A549 (cell line): ENCODE measurements at regions not wholly inside any gene's neighbourhood (a gene's known extent, or its start where the extent isn't known, plus 50 kb on each side); places are given as distances from the start of the nearest gene placed in this dataset.
A peak's percentile ranks its signal among the peaks of the same experiment; 100 is the strongest.

Experiments used
- ATAC-seq, 2 experiments: fragments of 200-7000 bp in 1 of 2; fragments of >200 bp in 1 of 2; cut with Nextera tagmentation in 1 of 2; cut with Tn5 transposase in 1 of 2; 3 replicates each; pipeline versions ENCODE4 v1.8.0 to v1.9.1; 2018 to 2020; ENCODE audit warnings: mild to moderate bottlenecking in 1 of 2, moderate library complexity in 1 of 2
- CTCF ChIA-PET: fragments of 300-600 bp; sonication (Branson Sonifier 250); formaldehyde crosslinking; extraction: SDS; loops from one replicate; lab custom pipeline; 2021; ENCODE audit warnings: antibody characterized with exemption, inconsistent platforms; lab: Yijun Ruan, JAX
- POLR2A ChIA-PET: fragments of 350-600 bp; formaldehyde crosslinking; extraction: SDS; loops from one replicate; lab custom pipeline; 2021; ENCODE audit warnings: antibody characterized with exemption, inconsistent platforms; lab: Yijun Ruan, JAX
- DNase-seq, 2 experiments: peaks; one replicate each; pipeline versions ENCODE4 v3.0.0 to v3.0.0-alpha.2; 2011 to 2016; ENCODE audit warnings: low read depth in 1 of 2, low spot score in 1 of 2
- FAIRE-seq: peaks from 2 replicates; lab custom pipeline; 2011; peaks lifted over from hg19 to GRCh38; lab: Jason Lieb, UNC
- H3K27ac ChIP-seq, 2 experiments: fragments of >200 bp; sonication (Bioruptor Twin); formaldehyde crosslinking; 3 replicates each; pipeline ENCODE4 v1.5.1; 2016 to 2017
- H3K4me1 ChIP-seq: fragments of >200 bp; sonication (Bioruptor Twin); formaldehyde crosslinking; 3 replicates; pipeline ENCODE4 v1.6.1; 2016
- H3K4me2 ChIP-seq: fragments of >200 bp; sonication (Bioruptor Twin); formaldehyde crosslinking; 3 replicates; pipeline ENCODE4 v1.6.1; 2016
- H3K4me3 ChIP-seq: fragments of >200 bp; sonication (Bioruptor Twin); formaldehyde crosslinking; 3 replicates; pipeline ENCODE4 v1.5.1; 2016
- H3K9me3 ChIP-seq: fragments of >200 bp; sonication (Bioruptor Twin); formaldehyde crosslinking; 3 replicates; pipeline ENCODE4 v1.6.1; 2016
- ATOH8 ChIP-seq: fragments of 250-450 bp; sonication (Bioruptor Pico); IDR thresholded peaks from 2 replicates; pipeline ENCODE4 v1.5.0; 2020; ENCODE audit warnings: low read depth, mild to moderate bottlenecking, moderate library complexity
- BCL3 ChIP-seq: fragments of >200 bp; sonication (Bioruptor Twin); formaldehyde crosslinking; IDR thresholded peaks from 3 replicates; pipeline ENCODE4 v1.6.1; 2016
- BHLHE40 ChIP-seq: IDR thresholded peaks from 2 replicates; pipeline ENCODE4 v1.6.1; 2012; ENCODE audit warnings: low read depth, low read length, inconsistent platforms
- CBX2 ChIP-seq: fragments of 200-600 bp; sonication (generic); IDR thresholded peaks from 2 replicates; pipeline ENCODE4 v1.6.1; 2016; ENCODE audit warnings: low read depth, mild to moderate bottlenecking, borderline replicate concordance
- CTCF ChIP-seq: fragments of >200 bp; sonication (Bioruptor Twin); formaldehyde crosslinking; IDR thresholded peaks from 3 replicates; pipeline ENCODE4 v1.5.1; 2016
- EHF ChIP-seq: fragments of 250-450 bp; sonication (Bioruptor Pico); IDR thresholded peaks from 2 replicates; pipeline ENCODE4 v1.5.0; 2020; ENCODE audit warnings: mild to moderate bottlenecking
- ELK1 ChIP-seq: fragments of 150-350 bp; IDR thresholded peaks from 2 replicates; pipeline ENCODE4 v1.6.1; 2014; ENCODE audit warnings: low read depth, mild to moderate bottlenecking, low read length
- ESRRA ChIP-seq: fragments of 150-350 bp; IDR thresholded peaks from 2 replicates; pipeline ENCODE4 v1.6.1; 2014; ENCODE audit warnings: mild to moderate bottlenecking, low read length, borderline replicate concordance
- FOSB ChIP-seq: fragments of 250-450 bp; sonication (Bioruptor Pico); IDR thresholded peaks from 2 replicates; pipeline ENCODE4 v1.5.0; 2020; ENCODE audit warnings: mild to moderate bottlenecking, moderate library complexity
- FOSL2 ChIP-seq, 2 experiments: fragments of 450-650 bp in 1 of 2; fragments of >200 bp in 1 of 2; sonication (Bioruptor Twin) in 1 of 2; formaldehyde crosslinking; IDR thresholded peaks; 2 replicates each; pipeline versions ENCODE4 v1.5.0 to v1.6.1; 2016 to 2020; ENCODE audit warnings: mild to moderate bottlenecking in 1 of 2, moderate library complexity in 1 of 2
- FOXS1 ChIP-seq: fragments of 250-450 bp; sonication (Bioruptor Pico); IDR thresholded peaks from 2 replicates; pipeline ENCODE4 v1.5.0; 2020; ENCODE audit warnings: mild to moderate bottlenecking, moderate library complexity
- HOXA7 ChIP-seq: fragments of 250-450 bp; sonication (Bioruptor Pico); IDR thresholded peaks from 2 replicates; pipeline ENCODE4 v1.5.0; 2020; ENCODE audit warnings: mild to moderate bottlenecking, moderate library complexity
- JUNB ChIP-seq: fragments of >200 bp; sonication (Bioruptor Twin); formaldehyde crosslinking; IDR thresholded peaks from 2 replicates; pipeline ENCODE4 v1.6.1; 2016
- MAFK ChIP-seq: fragments of 450-650 bp; IDR thresholded peaks from 2 replicates; pipeline ENCODE4 v1.6.1; 2014; ENCODE audit not compliant: partially characterized antibody
- MAX ChIP-seq: IDR thresholded peaks from 2 replicates; pipeline ENCODE4 v1.6.1; 2012
- MAZ ChIP-seq: fragments of 150-350 bp; IDR thresholded peaks from 2 replicates; pipeline ENCODE4 v1.6.1; 2014; ENCODE audit warnings: antibody characterized with exemption, low read depth, low read length, borderline replicate concordance
- MYC ChIP-seq: IDR thresholded peaks from 2 replicates; pipeline ENCODE4 v1.6.1; 2012; ENCODE audit warnings: mild to moderate bottlenecking, inconsistent platforms, low read length, improper control_type of control experiment, borderline replicate concordance
- NFE2L2 ChIP-seq: fragments of 150-350 bp; conservative IDR thresholded peaks from 2 replicates; pipeline ENCODE4 v1.6.1; 2014; ENCODE audit warnings: low read length
- NR3C1 ChIP-seq: fragments of >200 bp; sonication (Bioruptor Twin); formaldehyde crosslinking; IDR thresholded peaks from 3 replicates; pipeline ENCODE4 v1.6.1; 2017
- RNF2 ChIP-seq: fragments of 200-600 bp; sonication (generic); IDR thresholded peaks from 2 replicates; pipeline ENCODE4 v1.6.1; 2016; ENCODE audit warnings: low read depth, mild to moderate bottlenecking, antibody characterized with exemption, moderate library complexity, borderline replicate concordance
- TP53 ChIP-seq: fragments of 250-450 bp; sonication (Bioruptor Pico); IDR thresholded peaks from 2 replicates; pipeline ENCODE4 v1.5.0; 2021; ENCODE audit warnings: mild to moderate bottlenecking, moderate library complexity
- USF2 ChIP-seq: fragments of 450-650 bp; IDR thresholded peaks from 2 replicates; pipeline ENCODE4 v1.6.1; 2014; ENCODE audit warnings: antibody characterized with exemption
- ZNF302 ChIP-seq: fragments of 250-450 bp; sonication (Bioruptor Pico); IDR thresholded peaks from 2 replicates; pipeline ENCODE4 v1.9.0; 2021; ENCODE audit warnings: inconsistent platforms, mild to moderate bottlenecking, moderate library complexity
- WGBS: methylation state at CpG from one replicate; pipeline ENCODE4 v1.1.6; 2017; ENCODE audit errors: missing lambda C conversion rate; 5-methylcytosine and 5-hydroxymethylcytosine counted together

GRCh38 chr5:133818869-133819600 lies 149.4 kb downstream of the C5orf15 start:
- TF ChIP-seq MAX (no peak), NR3C1 (no peak), HOXA7 (CRISPR knock-in tag) (no peak), TP53 (CRISPR knock-in tag) (no peak)

DNA sequence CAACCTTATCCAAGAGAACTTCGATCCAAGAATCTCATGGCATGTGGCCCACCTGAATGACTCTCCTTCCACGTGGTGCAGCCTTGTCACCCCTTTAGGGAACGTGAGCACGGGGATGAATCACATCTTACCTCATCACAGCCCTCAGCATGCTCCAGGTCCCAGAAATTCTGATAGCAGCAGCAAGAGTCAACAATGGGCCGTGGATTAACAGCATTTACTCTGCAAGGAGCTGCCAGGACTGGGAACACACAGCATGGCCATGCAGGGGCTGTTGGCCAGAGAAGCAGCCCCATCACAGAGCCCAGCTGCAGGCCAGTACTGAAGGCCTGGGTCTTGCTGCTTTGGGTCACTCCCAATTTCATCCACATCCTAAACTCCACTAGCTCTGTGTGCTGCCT lies 150.4 kb downstream of the C5orf15 start:
- TF ChIP-seq NFE2L2 (no peak), JUNB (peak; percentile 29; the same call in 1 of the 2 replicates), BHLHE40 (peak; percentile 48; the same call in 1 of the 2 replicates), MAX (0 out of 2 replicates have a peak, but pooled peaks have one; percentile 29), FOSL2 (IDR thresholded peaks at IDR 0.05) (no peak), FOSL2 (CRISPR knock-in tag; IDR thresholded peaks at IDR 0.05) (peak; percentile 49; the same call in 1 of the 2 replicates), USF2 (peak; percentile 48; the same call in 1 of the 2 replicates), FOSB (no peak)
- 0 out of 3 replicates have a peak overlapping the region, but pooled peaks have one; percentile 7 for H3K4me2 ChIP-seq
- DNase-seq (peak; percentile 31 to 39), ATAC-seq (peak; percentile 55 to 60; a peak in 3 of 6 replicates), FAIRE-seq (no peak)
- no peak overlapping the region for H3K4me3 ChIP-seq
- WGBS, result 17% methylated on average over 5 of the region's 5 CpGs
- peaks cover 20% of the 10 kb centered on the region for H3K4me1 ChIP-seq
- CTCF ChIA-PET, result interaction anchor here (1.2 to 1.5 kb wide), 2 partner anchors 15 to 51 kb away, joined by 3 to 5 read pairs; no protein-coding TSS in a partner anchor
- H3K27ac ChIP-seq, result no peak overlapping the region
- H3K9me3 ChIP-seq, result no peaks in the 10 kb centered on the region
- POLR2A ChIA-PET, result no interaction called here

More at GRCh38 chr5:133818869-133819600, 149.4 kb downstream of the C5orf15 start:
- FAIRE-seq (no peak), DNase-seq (no peak), ATAC-seq (no peak)
- Histone ChIP-seq H3K4me1 (peaks cover 20% of the 10 kb centered on the region), H3K4me3 (no peak overlapping the region), H3K27ac (no peak overlapping the region), H3K4me2 (no peak overlapping the region), H3K9me3 (no peaks in the 10 kb centered on the region)
- 72% methylated on average over 12 of the region's 12 CpGs for WGBS
- ChIA-PET CTCF (interaction anchor here (1.2 to 1.4 kb wide), 3 partner anchors 11 to 50 kb away, joined by 3 to 5 read pairs (median 4); no protein-coding TSS in a partner anchor), POLR2A (no interaction called here)

DNA sequence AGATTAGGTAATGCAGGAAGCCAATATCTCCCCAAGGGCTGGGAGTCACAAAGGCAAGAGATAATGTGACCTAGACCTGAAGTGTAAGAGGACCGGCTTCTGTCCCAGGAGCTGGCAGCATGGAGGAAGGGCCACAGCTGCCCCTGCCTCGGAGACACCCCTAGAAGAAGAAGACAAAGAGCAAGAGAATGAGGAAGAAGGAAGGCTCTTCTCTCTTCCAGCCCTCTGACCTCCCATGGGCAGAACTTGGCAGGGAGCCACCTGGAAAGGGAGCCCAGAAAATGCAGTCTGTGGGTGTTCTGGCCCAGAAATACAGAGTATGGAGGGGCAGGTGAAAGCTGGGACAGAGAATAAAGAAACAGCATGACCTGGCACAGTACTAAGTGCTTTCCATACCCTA lies 151.0 kb downstream of the C5orf15 start:
- ATAC-seq, result no peak
- Histone ChIP-seq H3K4me2 (0 out of 3 replicates have a peak overlapping the region, but pooled peaks have one; percentile 7), H3K4me1 (peaks cover 20% of the 10 kb centered on the region), H3K9me3 (no peaks in the 10 kb centered on the region), H3K4me3 (no peak overlapping the region), H3K27ac (no peak overlapping the region)
- 64% methylated on average over 2 of the region's 2 CpGs for WGBS
- DNase-seq, result no peak
- POLR2A ChIA-PET, result no interaction called here
- CTCF ChIA-PET, result interaction anchor here (1.2 to 1.5 kb wide), 2 partner anchors 15 to 52 kb away, joined by 3 to 5 read pairs; no protein-coding TSS in a partner anchor
- no peak for FAIRE-seq
- TF ChIP-seq MAZ, result no peak
- no peak for TF ChIP-seq BCL3
- TF ChIP-seq ELK1, result no peak
- TF ChIP-seq RNF2, result no peak
- TF ChIP-seq ZNF302 (CRISPR knock-in tag), result no peak
- TF ChIP-seq USF2, result no peak
- no peak for TF ChIP-seq CTCF
- no peak for TF ChIP-seq EHF (CRISPR knock-in tag)
- TF ChIP-seq FOSB, result no peak
- TF ChIP-seq CBX2, result no peak
- TF ChIP-seq ATOH8 (CRISPR knock-in tag), result no peak
- no peak for TF ChIP-seq MYC
- TF ChIP-seq HOXA7 (CRISPR knock-in tag), result no peak
- TF ChIP-seq JUNB, result no peak
- no peak for TF ChIP-seq ESRRA
- TF ChIP-seq MAFK, result no peak
- TF ChIP-seq FOXS1, result no peak
